ENCODE measurements at regions not wholly inside any gene's neighbourhood (a gene's known extent, or its start where the extent isn't known, plus 50 kb on each side); places are given as distances from the start of the nearest gene placed in this dataset.
A peak's percentile ranks its signal among the peaks of the same experiment; 100 is the strongest.

DNA sequence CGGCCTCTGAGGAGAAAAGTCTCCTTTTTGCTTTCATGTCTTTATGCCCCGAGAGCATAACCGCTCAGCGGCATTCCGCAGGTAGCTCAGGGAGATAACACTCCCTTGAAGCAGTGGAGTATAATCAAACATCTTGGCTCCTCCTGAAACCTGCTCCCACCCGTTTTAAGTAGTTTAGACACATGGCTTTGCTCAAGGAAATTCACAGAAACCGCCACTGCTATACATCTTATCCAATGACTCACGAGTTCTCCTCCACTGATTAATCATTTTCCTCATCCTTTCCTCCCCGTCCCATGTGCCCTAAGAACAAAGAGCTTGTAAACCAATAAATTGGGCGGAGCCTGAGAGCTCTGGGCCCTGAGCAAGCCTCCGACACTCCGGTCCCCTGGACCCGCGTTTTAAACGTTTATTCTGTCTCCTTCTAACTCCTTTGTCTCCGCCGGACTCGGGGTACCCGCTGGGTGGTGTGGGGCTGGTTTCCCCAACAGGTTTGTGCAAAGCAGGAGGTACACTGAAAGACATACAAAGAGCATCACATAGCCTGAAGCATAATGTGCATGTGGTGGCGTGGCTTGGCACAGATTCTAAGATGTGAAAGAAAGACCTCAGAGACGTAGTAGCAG lies 401.2 kb downstream of the TLL1 start:
- no peak for DNase-seq (ENCODE audit: low spot score)

DNA sequence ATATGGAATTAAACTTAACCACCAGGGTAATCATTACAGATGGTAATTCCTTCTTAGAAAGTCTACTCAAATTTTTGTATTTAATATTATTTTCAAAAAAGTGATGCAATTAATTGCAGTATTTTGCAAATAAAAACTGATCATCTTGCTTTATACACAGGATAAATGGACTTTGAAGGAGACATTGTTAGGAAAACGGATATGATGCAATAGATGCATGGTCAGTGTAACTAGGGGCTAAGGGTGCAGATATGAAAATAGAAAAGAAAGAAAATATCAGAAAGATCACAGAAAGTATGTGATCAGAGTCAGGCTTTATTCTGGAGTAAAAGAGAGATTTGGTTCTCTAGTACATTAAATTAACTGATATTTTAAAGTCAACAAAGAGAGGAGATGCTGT lies 401.7 kb downstream of the TLL1 start:
- DNase-seq (ENCODE audit: low spot score): no peak

DNA sequence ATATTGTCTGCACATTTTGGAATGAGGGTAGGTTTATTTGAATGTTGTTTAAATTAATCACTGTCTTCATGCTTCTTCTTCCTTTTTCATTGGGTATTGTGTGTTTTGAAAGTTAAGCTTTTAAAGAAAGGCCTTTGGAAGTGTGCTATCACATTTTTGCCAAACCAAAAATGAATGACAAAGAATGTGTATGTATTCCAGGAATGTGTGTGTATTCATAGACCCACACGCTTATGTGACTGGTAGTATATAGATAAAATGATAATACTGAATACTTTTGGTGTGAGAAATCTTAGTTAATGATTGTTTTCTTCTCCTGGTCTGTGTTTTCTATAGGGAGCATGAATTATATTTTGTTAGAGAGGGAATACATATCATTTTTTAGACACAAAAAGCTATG lies 404.4 kb downstream of the TLL1 start:
- DNase-seq (ENCODE audit: low spot score): no peak

DNA sequence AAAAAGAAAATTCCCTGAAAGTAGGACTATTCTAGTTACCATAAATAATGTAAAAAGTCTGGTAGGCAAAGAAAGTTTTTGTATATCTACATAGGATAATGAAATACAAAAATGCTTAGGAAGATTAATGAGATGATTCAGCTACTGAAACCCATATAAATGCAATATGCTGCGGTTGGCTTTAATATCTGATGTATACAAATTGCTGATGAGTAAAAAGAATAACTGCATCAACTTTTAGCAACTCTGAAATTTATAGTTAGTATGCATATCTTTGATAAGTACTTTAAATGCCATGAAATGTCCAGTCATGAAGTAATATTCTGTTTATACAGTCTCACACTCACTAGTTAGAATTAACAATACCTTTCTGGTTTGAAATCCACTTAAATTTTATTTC lies 404.8 kb downstream of the TLL1 start:
- DNase-seq (ENCODE audit: low spot score): no peak

DNA sequence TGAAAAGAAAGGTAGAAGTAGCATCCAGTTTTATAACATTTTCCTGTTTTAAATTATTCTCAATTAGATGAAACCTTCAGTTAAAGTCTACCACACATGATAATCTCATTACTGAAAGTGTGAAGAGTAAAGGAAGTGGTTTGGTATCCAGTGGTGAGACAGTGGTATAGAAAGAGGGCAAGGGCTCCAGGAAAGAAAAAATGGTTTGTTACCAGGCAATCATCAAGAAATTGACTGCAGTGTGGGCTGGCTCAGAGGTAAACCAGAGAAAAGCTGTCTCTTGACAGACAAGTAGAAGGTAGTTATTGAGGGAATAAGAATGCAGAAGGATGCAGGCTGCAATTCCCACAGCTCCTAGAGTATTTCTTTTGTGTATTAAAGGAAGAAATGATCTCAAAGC lies 406.2 kb downstream of the TLL1 start:
- no peak for DNase-seq (ENCODE audit: low spot score)

DNA sequence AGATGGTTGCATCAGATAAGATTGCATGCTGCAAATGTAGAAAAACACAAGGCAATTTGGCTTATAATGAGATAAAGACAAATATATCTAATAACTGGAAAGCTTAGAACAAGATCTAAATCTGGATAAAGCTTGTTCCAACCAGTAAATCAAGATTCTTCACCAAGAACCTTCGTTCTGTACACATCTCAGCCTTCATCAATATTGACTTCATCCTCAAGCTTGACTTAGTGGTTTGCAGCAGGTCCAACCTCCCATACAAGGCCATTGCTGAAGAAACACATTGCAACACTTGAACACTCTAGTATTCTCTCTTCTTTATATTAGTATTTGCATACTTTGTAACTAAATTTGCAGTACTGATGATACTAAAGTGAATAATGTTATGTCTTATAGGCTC lies 407.6 kb downstream of the TLL1 start:
- no peak for DNase-seq (ENCODE audit: low spot score)

DNA sequence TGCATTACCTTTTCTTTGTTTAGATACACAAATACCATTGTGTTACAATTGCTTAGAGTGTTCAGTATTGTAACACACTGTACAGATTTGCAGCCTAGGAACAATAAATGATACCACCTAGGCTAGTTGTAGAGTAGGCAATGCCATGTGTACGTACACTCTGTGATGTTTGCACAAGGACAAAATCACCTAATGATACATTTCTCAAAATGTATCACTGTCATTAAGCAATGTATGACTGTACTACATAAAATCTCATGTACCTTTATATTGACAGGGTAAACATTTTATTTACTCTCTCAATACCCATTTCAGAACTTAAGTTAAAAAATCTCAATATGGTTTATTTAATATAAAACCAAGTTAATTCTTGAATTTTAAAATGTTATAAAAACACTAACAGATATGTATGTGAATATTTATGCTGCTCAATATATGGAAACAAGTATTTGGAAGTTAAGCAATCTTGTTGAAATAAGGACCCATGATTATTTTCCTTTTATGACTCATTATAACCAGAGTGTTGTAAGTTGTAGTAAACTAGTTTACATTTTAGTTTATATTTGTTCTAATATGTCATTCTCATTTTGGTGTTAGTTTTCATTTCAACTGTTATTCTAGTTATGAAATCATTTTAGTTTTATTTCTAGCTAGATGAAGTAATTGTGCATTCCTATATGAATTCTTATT lies 409.2 kb downstream of the TLL1 start:
- no peak for DNase-seq (ENCODE audit: low spot score)

DNA sequence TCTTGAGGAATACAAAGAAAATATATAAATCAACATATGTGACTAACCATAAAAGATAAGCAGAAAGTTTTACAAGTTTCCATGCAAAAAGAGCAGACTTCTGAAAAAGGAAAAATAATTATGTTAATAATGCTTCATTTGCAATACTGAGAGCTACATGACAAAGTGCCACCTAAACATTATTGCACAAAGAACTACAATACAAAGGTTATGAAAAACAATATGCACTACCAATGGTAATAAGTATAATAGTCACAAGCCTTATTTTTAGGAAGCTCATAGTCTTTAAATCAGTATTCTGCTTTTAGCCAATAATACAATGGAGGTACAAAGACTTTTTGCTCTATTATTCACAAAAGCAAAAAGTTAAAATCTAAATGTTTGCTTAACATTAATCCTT lies 411.2 kb downstream of the TLL1 start:
- DNase-seq (ENCODE audit: low spot score): no peak

DNA sequence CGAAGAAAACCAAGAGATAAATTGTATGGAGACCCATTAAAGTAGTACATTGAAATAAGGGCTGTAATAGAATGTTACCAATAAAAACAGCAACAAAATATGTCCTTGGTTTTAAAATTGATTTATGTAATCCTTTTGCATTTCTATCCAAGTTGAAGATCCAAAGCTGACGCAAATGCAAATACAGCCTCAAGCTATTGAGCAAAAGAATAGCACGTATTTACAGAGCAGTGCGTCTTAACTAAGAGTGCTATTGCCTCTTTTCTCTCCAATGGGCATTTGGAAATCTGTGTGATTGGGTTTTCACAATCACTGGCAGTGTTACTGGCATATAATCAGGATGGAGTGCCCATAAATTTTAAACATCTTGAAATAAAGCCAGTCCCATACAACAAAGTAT lies 417.4 kb downstream of the TLL1 start:
- DNase-seq (ENCODE audit: low spot score): no peak

DNA sequence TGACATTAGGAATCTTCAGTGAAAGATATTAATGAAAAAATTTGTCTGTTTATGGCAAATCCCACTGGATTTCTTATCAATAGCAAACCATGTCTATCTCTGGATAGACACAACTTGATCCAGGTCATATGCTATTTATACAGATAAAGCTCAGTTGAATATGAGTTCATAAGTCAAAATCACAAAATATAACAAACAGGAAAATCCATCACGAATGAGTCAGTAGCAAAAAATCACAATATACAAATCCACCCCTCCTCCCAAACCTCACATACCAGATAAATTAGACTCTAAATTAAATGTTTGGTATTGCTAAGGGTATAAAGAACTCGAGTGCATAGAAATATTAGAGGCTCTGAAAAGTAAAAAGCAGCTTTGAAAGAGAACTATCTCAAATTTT lies 420.5 kb downstream of the TLL1 start:
- DNase-seq (ENCODE audit: low spot score): no peak

DNA sequence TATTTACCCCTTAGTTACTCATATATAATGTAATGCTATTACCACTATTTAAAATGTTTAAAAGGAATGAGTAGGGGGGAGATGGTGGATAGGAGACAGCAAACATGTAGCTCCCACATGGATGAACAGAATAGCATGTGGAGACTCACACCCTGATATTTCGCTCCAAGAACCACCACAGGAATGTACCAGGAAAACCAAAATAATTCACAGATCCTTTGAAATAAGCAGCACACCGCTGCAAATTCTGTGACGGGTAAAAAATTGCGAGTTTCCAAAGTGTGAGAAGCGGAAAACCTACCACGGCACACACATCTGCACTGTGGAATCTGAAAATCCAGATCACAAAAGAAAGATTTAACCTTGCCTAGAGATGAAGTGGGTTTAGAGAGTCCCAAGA lies 428.2 kb downstream of the TLL1 start:
- no peak for DNase-seq (ENCODE audit: low spot score)

DNA sequence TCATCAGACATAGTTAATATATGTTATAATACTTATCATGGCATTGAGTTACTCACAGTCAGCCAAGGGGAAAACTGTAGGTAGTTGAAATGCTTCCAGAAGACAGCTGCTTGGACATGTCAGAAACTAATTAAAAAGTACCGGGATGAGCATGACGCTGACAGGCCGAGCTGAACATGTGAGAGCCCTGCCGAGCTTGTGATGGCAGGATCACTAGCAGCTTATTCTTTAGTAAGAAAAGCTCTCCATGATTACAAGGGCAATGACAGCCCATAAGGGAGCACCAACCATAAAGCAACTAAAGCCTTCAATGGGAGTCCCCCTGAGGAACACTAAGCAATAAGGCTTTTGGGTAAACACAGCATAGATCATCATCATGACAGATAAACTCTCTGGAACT lies 435.6 kb downstream of the TLL1 start:
- DNase-seq (ENCODE audit: low spot score): no peak

DNA sequence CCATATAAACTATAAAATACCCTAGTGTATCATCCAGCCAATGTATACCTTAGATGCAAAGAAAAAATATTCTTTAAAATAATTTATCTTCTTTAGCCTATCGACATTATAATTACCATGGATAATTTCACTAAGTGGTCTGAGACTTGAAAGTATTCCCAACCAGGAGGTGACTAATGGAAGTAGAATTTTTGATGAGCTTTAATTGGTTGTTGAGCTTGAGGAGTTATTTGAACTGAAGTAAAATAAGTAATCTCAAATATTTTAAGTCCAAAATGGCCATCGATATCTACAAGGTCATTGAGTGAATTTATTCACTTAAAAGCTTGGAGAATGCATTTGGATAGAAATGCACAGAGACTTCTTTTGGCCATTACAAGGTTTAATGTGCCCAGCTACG lies 436.2 kb downstream of the TLL1 start:
- no peak for DNase-seq (ENCODE audit: low spot score)

DNA sequence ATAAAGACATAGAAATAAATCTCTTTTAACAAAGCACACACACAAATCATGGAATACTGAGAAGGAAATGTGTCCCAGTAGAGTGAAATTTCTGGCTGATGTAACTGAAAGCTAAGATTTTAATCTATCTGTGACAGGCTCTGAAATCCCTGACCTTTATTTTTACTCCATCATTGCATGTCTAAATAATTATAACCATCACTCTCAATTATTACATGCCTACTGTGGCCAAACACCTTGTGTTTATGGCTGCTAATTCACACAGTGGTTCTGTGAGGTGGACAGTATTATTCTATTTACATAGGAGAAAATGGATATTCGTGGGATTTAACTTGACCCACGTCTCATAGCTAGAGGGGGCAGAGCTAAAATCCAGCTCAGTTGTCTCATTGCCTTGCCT lies 438.1 kb downstream of the TLL1 start:
- DNase-seq (ENCODE audit: low spot score): no peak

DNA sequence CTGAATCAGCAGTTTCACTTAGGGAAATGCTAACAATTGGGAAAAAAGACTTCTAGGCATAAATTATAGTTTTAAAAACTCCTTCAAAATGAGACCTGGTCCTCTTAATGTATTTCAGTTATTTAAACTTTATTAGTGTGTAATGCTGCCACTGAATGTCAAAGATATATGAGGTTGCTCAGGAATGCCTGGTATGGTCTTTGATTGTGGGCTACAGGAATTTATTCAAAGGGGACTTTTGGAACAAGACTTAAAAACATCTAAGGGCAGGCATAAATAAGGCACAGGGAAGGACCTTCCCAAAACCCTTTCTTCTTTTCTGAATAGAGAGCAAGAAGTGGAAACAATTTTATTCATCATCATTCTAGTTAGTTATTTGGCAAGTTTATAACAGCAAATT lies 439.1 kb downstream of the TLL1 start:
- DNase-seq (ENCODE audit: low spot score): no peak

DNA sequence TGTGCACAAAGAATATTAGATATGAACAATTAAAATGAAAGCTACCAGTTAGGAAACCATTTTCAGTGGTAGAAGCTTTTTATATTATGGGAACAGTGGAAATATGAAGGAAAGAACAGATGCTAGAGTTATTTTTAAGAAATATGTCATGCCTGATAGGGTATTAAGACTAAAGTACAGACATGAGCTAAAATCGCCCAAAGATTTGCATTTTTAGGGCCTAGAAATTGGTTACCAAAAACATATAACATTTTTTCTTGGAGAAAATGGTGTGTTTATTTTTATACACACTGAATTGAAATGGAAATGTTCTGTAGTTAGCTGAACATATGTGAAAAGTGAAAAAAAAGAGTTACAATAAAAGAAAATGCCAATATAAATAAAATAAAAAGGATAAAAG lies 441.9 kb downstream of the TLL1 start:
- DNase-seq (ENCODE audit: low spot score): no peak

DNA sequence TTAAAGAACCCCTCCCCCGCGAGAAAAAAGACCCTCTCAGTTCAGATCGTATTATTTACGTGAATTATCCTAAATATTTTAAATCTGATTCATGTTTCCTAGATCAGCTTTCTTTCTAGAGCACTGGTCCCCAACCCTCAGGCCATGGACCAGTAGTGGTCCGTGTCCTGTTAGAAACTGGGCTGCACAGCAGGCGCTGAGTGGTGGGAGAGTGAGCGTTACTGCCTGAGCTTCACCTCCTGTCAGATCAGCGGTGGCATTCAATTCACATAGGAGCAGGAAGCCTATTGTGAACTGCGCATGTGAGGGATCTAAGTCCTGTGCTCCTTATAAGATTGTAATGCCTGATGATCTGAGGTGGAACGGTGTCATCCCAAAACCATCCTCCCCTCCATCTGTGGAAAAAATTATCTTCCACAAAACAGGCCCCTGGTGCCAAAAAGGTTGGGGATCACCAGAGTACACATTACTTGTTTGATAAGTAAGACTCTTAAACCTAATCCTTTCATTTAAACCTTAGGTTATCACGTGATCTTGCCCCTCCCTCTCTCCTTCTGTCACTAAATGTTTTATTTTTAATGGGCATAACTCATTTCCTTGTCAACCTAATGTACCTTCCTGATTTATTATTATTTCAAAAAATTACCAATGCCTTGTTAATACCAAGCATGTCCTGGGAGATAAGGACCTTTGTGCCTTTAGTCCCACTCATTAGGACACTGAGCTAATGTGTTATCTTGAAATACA lies 442.9 kb downstream of the TLL1 start:
- DNase-seq (ENCODE audit: low spot score): no peak

DNA sequence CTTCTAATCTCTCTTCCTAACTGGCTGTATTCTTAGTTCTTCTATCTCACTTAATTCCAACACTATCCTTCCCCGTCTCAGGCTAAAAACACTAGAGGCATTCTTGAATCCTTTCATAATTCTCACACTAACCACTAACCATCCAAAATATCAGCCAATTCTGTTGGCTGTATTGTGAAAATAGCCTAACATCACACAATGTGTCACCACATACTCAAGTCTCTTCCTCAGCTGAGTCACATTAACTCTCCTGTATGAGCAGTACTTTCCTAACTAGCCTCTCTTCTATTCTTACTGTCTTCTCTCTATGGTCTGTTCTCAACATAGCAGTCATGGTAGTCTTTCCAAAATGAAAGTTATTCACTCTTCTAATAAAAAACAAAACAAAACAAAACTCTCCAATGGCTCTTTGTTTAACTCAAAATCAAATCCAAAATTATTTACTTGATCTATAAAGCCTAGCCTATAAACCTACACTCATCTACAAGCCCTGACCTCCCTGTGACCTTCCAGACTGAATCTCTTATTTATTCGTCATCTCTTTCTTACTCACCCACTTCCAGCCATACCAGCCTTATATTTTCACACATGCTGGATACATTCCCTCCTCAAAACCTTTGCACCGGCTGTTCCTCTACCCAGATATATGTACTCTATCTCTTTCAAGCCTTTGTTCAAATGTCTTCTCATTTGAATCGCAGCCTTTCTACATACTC lies 445.9 kb downstream of the TLL1 start:
- no peak for DNase-seq (ENCODE audit: low spot score)

DNA sequence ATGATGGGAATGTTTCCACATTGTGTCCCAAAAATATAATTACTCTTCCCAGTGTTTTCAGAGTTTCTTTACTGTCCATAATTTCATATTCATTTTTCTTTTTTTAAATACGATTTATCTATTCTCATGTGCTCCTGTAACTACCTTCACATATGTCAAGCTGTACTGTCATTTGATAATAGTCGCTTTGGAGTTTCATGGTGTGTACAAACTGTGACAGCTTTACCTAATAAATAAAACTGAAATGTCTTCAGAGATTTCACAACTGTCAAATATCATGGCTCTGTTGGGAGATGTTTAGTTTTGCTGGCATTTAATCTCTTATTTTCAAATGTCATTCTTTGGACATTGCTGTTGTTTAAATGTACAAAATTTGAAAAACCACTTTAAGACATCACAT lies 450.2 kb downstream of the TLL1 start:
- no peak for DNase-seq (ENCODE audit: low spot score)

DNA sequence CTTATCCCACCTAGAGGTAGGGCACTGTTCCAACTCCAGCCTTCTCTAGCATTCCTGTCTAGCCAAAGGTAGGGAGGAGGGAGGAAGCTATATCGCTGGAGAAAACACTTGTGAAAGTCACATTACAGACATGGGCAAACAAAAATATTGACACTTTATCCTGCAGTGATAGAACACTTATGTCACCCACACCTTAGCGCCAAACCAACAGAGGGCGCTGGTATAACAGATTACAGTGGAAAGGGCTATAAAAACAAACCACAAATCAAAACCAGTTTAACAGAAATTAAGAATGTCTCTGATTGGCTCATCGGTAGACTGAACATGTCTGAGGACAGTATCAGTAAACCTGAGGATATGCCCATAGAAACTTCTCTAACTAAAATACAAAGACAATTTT lies 451.3 kb downstream of the TLL1 start:
- DNase-seq (ENCODE audit: low spot score): peak; percentile 8

DNA sequence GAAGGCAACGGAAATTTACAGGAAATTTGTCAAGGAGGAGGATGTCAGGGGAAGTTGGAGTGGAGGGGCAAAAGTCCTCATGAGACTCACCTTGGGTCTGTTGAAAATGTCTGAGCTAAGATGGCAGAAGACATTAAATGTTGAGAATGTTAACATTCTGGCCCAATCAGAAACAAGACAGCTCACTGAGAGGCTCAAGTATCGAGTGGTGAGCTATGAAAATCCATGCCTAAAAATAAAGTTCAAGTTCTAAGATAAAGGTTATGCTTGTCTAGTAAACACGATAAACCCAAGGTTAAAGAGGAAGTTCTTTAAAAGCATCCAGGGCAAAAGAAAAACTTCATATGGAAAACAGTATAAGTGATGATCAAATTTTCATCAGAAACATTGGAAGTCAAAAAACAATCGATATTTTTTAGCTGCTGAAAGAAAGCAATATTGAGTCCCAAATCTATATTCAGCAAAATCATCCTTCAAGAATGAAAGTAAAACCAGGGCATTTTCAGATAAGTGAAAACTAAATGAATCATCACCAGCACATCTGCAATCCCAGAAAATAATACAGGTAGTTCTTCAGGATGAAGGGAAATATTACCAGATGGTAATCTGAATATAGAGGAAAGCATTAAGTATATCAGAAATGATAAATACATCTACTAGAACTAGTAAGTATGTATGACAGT lies 462.4 kb downstream of the TLL1 start:
- DNase-seq (ENCODE audit: low spot score): no peak

DNA sequence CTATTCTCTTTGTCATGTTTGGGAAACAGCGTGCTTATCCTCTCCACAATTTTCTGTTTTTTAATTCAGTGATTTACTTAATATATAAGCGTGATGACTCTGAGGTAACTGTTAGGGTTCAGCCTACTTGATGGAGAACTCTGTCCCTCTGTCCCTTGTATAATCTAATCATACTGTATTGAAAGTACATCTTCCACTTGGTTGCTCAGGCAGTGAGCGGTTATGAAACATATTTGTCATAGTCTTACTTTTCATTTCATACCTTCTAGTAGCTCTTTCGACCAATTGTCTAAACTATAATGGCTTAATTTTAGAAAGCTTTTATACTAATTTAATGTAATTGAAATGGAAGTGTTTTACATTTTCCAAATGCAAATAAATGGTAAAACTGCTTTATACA lies 469.0 kb downstream of the TLL1 start:
- DNase-seq (ENCODE audit: low spot score): no peak
